Activated effector memory CD4-positive, alpha-beta T cell treated with anti-CD3 and anti-CD28 coated beads, Interleukin-2, amount 50 U/mL, for 16 hours (primary cell): ENCODE measurements at regions not wholly inside any gene's neighbourhood (a gene's known extent, or its start where the extent isn't known, plus 50 kb on each side); places are given as distances from the start of the nearest gene placed in this dataset.

Experiments used
- DNase-seq: peaks from one replicate; pipeline ENCODE4 v3.0.0-alpha.2; 2020

- DNase-seq = no peak
These were observed 194.8 kb upstream of the SLC30A5 start for GRCh38 chr5:68898951-68899471.

GRCh38 chr5:68911840-68912690 is 181.7 kb upstream of the SLC30A5 start:
- no peak for DNase-seq

- DNase-seq = no peak
These were observed 178.7 kb upstream of the SLC30A5 start for GRCh38 chr5:68915079-68915478.

- DNase-seq = no peak
These were observed 175.5 kb upstream of the SLC30A5 start for GRCh38 chr5:68918306-68918705.

GRCh38 chr5:68919988-68920490 is 173.8 kb upstream of the SLC30A5 start:
- DNase-seq = no peak

GRCh38 chr5:68920888-68921287 is 172.9 kb upstream of the SLC30A5 start:
- no peak for DNase-seq

GRCh38 chr5:68922172-68922987 is 171.4 kb upstream of the SLC30A5 start:
- DNase-seq = no peak

- DNase-seq = no peak
These were observed 169.2 kb upstream of the SLC30A5 start for GRCh38 chr5:68924481-68925145.

- DNase-seq = no peak
These were observed 165.1 kb upstream of the SLC30A5 start for GRCh38 chr5:68928617-68929302.

- DNase-seq = no peak
These were observed 163.7 kb upstream of the SLC30A5 start for GRCh38 chr5:68930139-68930538.

GRCh38 chr5:68932830-68933434 is 160.9 kb upstream of the SLC30A5 start:
- no peak for DNase-seq

GRCh38 chr5:68942169-68942568 is 151.6 kb upstream of the SLC30A5 start:
- DNase-seq = no peak

- DNase-seq = no peak
These were observed 147.1 kb upstream of the SLC30A5 start for GRCh38 chr5:68946728-68947127.

- DNase-seq = no peak
These were observed 145.8 kb upstream of the SLC30A5 start for GRCh38 chr5:68947986-68948385.

GRCh38 chr5:68949256-68949655 is 144.6 kb upstream of the SLC30A5 start:
- no peak for DNase-seq

GRCh38 chr5:68949711-68950110 is 144.1 kb upstream of the SLC30A5 start:
- DNase-seq = no peak

- no peak for DNase-seq
These were observed 143.7 kb upstream of the SLC30A5 start for GRCh38 chr5:68950125-68950524.

GRCh38 chr5:68950930-68951329 is 142.9 kb upstream of the SLC30A5 start:
- no peak for DNase-seq

- DNase-seq = no peak
These were observed 140.5 kb upstream of the SLC30A5 start for GRCh38 chr5:68953231-68953874.

- no peak for DNase-seq
These were observed 139.8 kb upstream of the SLC30A5 start for GRCh38 chr5:68953875-68954617.

GRCh38 chr5:68954618-68954910 is 139.2 kb upstream of the SLC30A5 start:
- DNase-seq = no peak
